Stimulated activated CD8-positive, alpha-beta memory T cell treated with anti-CD3 and anti-CD28 coated beads, Interleukin-2, amount 100 ng/mL, for 48 hours (primary cell): ENCODE measurements at regions not wholly inside any gene's neighbourhood (a gene's known extent, or its start where the extent isn't known, plus 50 kb on each side); places are given as distances from the start of the nearest gene placed in this dataset.

ENCODE experiments used
- DNase-seq, 2 donors: peaks; one replicate each; pipeline ENCODE4 v3.0.0-alpha.2; 2020; ENCODE audit warnings: low read depth in 2 of 2

DNA sequence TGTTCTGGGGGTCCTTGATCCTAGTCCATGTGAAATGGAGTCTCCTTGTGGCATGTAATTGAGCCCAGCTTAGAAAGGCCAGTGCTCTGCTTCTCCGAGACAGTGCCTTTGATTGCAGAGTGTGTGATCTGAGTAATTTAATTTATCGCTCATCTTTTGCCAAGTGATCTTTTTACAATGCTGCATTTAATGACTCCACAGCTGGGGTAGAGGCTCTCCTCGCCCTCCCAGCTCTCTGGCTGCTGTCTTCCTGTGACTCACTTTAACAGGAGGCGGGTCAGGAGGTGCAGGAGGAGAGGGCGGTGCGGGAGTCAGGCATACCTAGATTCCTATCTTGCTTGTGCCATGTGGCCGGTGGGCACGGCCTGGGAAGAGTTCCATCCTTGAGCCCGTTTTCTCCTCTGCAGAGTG is 113.4 kb upstream of the FOXF1 start:
- DNase-seq = no peak

DNA sequence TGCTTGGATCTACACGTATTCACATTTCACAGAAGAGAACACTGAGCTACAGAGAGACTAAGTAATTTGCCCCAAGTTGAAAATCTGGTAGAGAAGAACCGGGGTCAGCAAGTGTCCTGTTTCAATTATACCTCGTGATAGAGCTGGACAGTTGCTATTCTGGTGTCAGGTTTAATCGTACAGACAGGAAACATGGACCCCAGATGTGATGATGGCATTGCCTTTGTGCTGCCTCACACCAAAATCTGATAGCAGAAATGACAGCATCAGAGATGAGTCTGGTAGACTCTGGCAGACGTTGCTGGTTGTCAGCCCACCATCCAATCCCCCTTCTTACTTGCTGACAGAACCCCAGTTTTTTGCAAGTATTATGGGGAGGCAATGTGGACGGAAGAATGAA is 112.1 kb upstream of the FOXF1 start:
- DNase-seq = no peak

- no peak for DNase-seq
Observed at GRCh38 chr16:86398622-86399021, 111.7 kb upstream of the FOXF1 start.

- no peak for DNase-seq
Observed at GRCh38 chr16:86401126-86401525, 109.2 kb upstream of the FOXF1 start.

- DNase-seq = no peak
Observed at GRCh38 chr16:86403085-86403484, 107.2 kb upstream of the FOXF1 start.

DNA sequence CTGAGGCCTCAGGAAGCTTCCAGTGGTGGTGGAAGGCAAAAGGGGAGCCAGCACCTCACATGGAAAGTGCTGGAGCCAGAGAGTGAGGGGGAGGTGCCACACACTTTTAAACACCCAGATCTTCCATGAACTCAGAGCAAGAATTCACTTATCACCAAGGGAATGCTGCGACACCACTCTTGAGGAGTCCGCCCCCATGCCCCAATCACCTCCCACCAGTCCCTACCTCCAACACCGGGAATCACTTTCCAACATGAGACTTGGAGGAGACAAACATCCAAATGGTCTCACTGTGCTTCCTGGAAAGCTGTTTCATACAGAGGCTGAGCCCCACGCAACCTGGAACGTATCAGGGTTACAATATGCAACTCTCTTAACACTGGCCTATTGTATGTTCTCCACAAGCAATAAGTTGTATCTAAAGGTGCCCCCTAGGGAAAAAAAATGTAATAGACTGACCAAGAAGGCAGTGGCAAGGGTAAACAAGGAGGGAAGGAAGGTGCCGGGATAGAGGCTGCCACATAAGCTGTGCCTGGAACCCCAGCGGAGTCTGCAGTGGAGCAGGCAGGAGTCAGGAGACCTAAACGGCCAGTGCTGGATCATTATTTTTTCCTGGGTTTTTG is 106.7 kb upstream of the FOXF1 start:
- no peak for DNase-seq

DNA sequence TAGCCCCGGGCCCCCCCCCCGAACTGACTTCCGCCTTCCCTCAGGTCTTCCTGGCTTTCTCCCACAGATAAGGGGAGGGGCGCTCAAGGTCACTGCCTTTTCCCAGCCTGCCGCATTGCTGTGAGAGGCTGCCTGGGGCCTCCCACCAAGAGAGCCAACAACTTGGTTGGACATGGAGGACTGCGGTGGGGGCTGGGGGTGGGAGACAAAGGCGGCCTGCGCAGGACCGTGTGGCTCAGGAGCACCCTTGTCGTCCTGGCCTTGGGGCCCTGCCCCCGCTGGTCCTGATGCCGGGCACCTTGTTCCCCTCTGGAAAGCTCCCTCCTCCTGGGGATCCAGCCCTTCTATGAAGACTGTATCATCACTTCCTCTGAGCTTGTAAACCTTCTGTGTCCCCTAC is 105.6 kb upstream of the FOXF1 start:
- no peak for DNase-seq

DNA sequence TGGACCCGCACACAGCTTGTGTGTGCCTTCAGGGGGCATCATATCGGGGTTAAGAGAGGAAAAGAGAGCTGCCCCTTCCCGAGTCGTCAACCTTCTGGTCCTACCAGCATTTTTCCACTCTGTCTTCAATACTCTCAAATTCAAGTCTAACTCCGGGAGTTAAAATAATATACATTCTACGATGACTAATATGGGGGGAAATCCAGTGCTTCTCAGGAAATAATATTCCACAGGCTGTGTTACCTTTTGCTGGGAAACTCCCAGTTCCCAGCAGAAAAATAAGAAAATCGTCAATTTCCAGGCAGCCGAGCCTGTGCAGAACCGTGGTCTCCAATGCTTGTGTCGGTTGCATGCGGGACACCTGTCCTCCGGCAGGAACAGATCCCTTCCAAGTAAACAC is 105.0 kb upstream of the FOXF1 start:
- no peak for DNase-seq

GRCh38 chr16:86406056-86406455 is 104.3 kb upstream of the FOXF1 start:
- no peak for DNase-seq

DNA sequence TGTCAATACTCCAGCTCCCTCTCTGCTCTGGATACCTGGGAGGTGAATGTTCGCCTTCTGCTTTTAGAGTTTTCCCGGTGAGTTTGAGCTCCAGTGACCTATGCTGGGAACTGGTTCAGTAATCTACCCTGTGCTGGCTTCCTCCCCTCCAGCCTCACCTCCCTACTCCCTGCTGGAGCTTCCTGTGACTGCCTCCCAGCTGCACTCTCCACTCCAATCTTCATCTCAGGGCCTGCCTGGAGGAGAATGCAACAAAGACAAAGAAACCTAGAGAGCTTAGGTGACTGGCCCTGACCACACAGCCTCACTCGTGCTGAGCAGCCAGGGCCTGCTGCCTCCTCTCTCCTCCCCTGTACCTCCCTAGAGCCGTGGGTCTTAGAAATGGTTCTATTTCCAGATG is 101.6 kb upstream of the FOXF1 start:
- no peak for DNase-seq

DNA sequence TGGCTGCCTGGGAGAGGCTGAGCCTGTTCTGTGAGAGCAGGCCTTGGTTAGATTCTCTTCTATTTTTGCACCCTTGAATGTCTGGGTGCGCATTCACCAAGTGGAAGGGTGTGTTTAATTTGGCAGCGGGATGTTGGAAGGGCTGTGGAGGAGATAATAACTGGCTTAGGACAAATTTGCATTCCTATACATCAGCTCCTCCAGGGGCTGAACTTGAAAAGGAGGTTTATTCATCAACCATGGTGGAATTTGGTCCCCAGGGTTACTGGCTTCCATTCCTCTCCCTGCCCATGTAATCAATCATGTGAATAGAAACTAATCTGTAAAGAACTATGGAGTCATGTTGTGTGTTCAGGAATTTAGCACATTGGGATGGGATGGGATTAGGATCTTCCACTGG is 100.2 kb upstream of the FOXF1 start:
- no peak for DNase-seq

GRCh38 chr16:86410529-86410928 is 99.8 kb upstream of the FOXF1 start:
- DNase-seq = no peak

- DNase-seq = no peak
Observed at GRCh38 chr16:86411897-86412296, 98.4 kb upstream of the FOXF1 start.

DNA sequence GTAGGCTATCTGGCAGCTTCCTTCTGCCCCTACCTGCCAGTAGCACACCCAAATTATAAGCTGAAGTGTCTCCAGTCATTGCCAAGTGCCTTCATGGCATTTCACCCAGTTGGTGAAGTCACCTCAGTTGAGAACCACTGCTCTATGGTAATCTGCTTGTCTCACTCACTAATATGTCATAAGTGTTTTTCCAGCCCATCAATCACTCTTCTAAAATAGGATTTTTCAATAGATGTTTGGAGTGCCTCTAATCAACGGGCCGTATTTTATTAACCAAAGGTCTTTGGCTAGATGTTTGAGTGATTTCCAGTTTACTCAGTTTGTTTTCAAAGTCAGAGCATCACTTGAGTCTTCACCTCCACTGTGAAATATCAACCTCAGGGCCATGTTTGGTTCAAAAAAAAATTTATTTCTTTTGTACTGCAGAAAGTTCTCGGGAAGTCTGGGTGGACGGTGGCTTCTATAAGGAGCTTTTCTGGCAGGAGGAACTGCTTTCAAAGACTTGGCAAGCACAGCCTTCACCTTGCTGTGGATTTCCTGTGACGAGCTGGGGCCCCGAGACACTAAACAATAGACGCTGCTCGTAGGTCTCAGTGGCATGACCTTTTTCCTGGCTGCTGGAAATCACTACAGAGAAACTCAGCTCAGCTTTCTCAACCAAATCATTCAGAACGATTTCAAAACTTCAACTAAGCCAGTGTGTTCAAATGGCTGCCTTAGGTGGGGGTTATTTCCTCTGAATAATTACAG is 95.2 kb upstream of the FOXF1 start:
- DNase-seq = no peak

DNA sequence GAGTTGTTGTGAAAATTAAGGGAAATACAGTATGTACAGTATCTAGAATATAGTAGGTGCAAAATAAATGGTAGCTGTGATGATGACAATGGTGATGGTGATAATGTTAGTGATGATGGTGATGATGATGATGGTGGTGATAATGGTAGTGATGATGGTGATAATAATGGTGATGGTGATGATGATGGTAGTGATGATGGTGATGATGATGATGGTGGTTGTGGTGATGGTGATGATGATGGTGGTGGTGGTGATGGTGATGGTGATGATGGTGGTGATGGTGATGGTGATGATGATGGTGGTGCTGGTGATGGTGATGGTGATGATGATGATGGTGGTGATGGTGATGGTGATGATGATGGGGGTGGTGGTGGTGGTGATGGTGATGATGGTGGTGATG is 91.3 kb upstream of the FOXF1 start:
- no peak for DNase-seq

DNA sequence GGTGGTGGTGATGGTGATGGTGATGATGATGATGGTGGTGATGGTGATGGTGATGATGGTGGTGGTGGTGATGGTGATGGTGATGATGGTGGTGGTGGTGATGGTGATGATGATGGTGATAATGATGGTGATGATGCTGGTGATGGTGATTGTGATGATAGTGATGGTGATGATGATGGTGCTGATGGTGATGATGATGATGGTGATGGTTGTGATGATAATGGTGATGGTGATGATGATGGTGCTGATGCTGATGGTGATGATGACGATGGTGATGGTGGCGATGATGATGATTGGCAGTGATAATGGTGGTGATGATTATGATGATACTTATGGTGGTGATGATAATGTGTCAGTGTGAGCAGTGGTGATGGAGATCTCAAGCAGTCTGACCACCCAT is 90.8 kb upstream of the FOXF1 start:
- no peak for DNase-seq

- no peak for DNase-seq
Observed at GRCh38 chr16:86421995-86422394, 88.3 kb upstream of the FOXF1 start.

DNA sequence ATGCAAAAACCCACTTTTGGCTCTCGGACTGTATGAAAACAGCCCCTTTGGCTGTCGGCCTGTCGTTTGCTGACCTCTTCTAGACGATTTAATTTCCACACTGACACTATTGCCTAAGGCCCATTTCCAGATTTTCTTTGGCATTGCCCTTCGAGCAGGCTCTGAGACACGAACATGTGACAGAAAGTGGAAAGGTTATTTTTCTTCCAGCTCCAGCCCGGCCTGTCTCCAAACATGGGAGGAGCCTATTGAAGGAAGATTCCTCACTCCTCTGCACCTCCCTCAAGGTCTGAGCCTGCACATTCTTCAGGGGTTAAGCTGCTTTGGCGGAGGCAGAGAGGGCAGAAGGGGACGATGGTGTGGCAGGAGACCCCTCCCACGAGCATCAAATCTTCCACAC is 85.9 kb upstream of the FOXF1 start:
- DNase-seq = no peak

GRCh38 chr16:86424985-86425384 is 85.3 kb upstream of the FOXF1 start:
- no peak for DNase-seq

- DNase-seq = no peak
Observed at GRCh38 chr16:86426063-86426642, 84.2 kb upstream of the FOXF1 start.

DNA sequence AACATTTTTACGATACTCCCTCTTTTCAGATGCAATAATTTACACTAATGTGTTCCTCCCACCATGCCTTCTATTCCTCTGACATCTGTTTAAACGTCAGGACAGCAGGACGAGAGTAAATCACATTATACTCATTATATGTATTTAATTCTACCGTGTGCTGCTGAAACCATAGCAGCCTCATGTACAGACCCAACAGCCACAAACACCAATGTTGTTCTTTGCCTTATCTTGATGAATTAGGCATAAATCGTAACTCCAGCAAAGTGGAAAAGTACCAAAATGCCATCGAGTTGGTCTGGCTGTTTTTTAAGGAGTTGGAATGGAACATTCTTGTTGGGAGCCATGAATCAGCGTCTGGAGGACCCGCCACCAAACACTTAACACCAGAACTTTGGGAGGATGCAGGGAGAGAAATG is 82.9 kb upstream of the FOXF1 start:
- no peak for DNase-seq

GRCh38 chr16:86428729-86429517 is 81.4 kb upstream of the FOXF1 start:
- DNase-seq = no peak

- no peak for DNase-seq
Observed at GRCh38 chr16:86429663-86430062, 80.7 kb upstream of the FOXF1 start.
